Activated naive CD4-positive, alpha-beta T cell treated with anti-CD3 and anti-CD28 coated beads, Interleukin-2, amount 50 U/mL, for 16 hours (primary cell): ENCODE measurements at regions not wholly inside any gene's neighbourhood (a gene's known extent, or its start where the extent isn't known, plus 50 kb on each side); places are given as distances from the start of the nearest gene placed in this dataset.

Experiments
- DNase-seq: peaks from one replicate; pipeline ENCODE4 v3.0.0-alpha.2; 2020

DNA sequence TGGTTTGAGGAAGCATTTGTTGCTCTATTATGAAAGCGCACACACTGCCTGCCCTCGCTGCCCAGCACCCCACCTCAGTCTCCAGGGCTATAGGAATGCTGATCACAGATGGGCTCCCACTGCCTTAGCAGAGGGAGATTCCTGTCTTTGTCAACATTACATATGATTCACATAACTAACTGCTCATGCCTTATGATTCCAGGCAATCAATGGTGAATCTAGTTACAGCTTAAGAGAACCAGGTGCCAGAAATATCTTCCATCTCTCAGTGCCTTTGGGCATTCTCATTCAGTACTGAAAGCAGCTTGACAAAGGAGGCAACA is 458.9 kb upstream of the C9orf72 start:
- no peak for DNase-seq

DNA sequence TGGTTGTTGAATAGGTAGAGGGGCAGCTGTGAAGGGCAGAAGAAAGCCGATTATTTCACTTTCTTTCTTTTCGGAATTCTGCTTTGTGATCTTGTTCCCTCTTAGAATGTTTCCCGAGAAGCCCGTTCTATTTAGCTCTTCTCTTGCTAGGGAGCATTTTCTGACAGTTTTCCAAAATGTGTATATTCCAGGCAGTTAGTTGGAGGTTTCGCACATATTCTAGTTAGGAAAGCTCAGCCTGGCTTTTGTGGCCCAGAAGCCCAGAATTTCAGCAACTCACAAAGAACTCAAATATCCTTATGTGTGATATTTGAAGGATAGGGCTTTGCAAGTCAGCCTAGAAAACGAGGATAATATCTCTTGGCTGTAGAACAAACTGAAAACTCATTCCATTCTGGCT is 461.0 kb upstream of the C9orf72 start:
- DNase-seq, result no peak

DNA sequence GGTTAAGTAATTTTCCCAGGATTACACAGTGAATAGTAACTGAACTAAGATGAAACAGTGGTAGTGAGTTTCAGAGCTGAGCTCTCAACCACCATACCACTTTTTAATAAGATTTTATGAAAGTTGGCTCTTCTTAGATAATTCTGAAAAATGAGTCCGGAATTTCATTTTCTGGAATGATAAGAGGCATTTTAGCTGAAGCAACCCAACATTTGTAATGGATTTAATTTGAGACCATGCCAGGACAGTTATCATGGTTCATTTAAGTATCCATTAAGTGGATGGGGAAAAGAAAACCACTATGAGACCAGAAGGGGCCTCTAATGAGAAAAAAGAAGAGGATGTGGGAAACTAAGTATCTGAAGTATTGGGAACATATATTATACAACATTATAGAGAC is 464.7 kb upstream of the C9orf72 start:
- DNase-seq, result no peak

DNA sequence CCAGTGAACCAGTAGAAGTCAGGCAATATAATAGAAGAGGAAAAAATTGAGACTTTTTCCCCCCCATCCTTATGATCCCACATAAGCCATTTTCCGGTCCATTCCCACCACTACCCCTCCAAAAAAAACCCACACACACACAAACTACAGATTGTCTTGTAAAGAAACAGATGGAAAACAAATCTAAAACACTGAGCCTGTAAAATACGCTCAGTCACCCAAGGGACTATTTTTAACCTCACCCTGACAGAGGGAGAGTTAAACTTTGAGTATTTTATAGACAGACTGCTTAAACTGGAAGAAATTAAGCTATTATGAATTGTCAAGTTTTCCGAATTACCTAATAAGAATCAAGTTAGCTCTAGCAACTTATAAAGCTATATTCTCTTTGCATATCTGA is 471.8 kb upstream of the C9orf72 start:
- no peak for DNase-seq

DNA sequence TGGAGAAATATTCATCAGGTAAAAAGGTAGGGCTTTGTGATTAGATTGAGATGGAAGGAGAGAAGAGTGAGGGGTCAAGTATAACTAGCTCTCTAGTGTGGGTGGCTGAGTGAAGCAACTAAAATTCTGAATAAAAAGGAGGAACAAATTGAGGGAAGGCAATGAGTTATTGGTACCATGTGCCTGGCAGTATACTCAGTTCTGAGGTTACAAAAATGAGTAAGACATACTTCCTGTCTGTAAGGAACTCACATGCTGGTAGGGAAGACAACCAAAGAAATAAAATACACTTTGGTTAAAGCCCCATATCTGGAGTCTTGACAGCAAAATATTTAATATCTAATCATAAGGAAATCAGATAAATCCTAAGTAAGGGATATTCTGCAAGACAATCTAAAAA is 476.8 kb upstream of the C9orf72 start:
- no peak for DNase-seq

DNA sequence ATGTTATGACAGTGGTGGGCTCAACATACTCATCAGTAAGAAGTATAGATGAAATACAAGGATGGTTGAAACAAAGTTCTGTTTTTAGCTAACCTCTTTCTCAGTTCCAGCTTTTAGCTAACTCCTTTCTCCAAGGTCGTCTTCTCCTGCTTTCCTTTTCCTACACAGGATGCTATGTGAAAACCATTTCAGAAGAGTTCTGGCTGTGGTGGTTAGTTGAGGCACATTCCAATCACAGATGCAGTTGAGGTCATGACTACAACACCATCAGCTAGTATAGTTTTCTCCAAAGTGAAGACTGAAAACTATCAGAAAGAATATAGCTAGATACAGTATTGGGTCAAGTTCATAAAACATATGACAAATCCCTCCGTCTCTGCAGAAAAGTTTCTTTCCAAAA is 477.7 kb upstream of the C9orf72 start:
- DNase-seq, result no peak

DNA sequence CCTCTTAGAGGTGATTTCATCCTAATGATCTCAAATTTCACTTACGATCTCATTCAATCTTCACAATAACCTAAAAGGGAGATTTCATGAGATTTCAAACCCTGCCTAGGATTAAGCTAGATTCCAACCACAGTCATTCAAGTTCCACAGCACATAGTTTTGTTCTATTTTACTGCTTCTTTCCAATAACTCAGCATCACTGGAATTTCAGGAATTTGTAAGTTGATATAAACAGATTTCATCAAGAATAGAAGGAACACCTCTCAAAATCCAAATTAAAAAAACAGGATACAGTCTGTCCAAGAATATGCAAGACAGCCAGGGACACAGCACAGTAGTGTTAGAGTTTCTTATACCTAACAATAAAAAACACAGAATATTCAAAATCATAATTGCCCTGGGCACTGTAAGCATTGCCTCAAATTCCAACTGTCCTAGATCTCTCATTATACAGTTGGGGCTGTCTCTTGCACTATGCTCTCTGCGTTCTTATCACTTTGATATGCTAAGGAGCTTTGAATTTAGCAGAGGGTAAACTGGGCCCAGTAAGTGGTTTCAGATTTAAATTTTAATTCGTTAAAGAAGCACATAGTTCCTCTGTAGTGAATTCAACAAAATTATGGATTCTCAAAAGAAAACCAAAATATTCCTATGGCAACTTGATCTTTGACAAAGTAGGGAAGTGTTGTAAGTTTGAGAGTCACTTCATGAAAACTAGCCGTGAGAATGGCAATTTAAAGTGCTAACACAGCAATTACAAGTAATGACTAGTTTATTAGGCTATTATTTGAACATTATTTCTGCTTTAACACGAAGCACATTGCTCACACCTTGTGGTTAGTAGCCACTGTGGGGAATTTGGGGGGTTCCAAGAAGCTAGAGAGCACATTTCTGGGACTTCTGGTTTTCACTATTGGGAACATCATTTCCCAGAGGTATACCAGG is 478.6 kb upstream of the C9orf72 start:
- DNase-seq, result no peak

DNA sequence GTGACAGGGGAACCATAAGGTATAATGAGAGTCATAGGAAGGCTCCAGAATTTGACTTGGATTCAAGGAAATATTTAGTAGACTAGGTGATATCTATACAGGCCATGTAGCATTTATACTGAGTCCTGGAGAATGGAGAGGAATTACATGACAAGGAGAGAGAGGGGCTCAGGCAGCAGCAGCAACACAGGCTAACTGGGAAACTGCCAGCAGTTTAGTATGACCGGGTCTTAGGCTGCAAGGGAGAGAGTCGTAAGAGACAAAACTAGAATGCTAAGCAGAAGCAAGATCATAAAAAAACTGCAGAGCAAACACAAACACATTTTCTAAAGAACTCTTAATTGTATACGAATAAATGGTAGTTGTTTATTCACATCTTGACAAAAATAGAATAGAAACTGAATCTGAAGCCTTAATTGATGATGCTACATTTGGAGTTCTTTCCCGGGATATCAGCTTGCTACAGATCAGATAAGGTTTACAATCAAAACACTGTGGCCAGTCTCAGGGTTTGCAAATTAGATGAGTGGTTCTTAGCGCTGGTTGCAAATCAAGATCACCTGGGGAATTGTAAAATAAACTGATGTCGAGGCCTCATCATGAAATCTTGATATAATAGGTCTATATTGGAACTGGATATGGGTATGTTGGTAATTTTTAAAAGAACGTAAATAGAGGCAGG is 480.0 kb upstream of the C9orf72 start:
- DNase-seq, result no peak

DNA sequence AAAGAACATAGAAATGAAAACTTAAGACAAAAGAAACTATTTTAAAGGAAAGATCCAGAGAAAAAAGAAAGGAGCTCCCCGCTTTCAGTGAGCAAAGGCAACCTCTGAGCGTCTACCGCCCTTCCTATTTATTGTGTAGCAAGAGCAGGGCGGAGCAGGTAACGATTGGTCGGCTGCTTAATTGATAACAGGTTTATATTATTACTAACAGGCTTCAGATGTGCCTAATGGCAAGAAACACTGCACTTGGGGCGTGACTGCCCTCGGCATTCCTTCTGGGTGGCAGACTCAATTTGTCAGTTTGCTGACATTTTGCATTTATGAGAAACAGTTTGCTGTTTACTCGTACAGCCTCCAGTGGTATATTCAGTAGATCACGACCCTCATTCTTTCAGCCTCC is 482.7 kb upstream of the C9orf72 start:
- no peak for DNase-seq

DNA sequence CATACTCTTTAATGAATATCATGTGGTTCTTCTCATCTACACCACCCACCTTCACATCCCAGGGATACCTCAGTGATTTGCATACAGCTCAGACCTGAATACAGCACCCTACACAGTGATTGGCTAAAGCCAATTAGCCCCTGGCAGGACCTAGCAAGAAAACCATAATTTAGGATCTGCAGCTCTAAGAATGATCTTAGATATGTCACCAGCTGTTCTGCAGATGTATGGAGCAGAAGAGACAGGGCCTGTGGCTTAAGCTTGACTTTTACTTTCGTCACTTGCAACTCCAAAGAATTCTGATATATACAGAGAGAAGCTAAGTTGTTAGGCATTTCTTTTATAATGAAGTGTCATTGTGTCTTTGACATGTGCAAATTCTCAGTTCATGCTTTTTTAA is 483.2 kb upstream of the C9orf72 start:
- DNase-seq, result no peak

DNA sequence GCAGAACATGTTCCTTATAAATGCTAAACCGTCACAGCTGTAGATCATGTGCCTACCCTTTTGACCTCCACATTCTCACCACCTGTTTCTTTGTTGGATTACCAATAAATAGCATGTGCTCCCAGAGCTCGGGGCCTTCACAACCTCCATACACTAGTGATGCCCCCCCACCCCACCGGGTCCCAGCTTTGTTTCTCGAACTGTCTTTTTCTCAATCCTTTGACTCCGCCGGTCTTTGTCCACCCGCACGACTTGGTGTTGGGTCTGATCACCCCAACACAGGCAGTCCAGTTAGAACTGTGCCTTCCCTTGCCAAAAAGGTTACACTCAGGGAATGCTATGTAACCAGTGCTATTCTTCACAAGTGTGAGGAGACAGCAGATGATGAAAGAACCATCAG is 485.9 kb upstream of the C9orf72 start:
- DNase-seq, result no peak

DNA sequence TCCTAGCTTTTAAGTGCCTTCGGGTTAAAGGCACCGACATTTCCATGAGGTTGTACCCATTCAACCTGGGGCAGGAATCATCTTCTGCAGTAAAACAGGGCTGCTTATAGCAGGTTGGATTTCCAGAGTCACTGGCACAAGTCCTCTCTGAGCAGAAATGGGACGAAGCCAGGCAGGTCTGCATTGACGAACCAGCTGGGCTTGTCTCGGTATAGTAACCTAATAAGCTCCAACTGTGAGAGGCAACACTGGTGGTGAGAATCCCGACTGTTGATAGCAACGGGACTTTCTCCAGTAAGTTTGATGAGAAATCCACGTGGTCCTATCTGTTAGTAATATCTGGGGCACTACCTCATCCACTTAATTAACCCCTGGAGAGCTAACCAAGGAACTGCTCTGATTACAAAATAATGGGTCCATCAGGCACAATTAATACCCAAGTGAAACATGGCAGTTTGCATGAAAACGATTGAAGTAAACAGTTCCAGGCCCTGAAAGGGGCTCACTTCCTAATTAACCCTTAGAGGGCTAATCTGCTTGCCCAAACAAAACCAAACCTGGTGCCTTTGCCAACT is 491.0 kb upstream of the C9orf72 start:
- no peak for DNase-seq

DNA sequence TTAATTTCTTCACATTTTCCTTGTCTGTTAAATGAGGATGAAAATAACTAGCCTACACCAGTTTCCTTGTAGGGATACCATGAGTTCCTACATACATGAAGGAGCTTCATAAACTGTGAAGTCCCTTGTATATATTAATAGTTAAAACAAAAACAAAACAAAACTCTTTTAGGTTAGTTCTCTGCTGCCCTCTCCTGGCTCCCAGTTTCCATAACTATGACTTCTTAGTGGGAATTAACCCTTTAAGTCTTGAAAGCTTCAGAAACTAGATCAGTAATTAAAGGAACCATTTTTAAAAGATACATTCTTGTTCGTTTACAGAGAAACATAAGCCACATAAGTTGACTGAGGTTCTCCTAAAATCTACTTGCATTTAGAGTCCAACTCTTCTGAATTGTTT is 500.0 kb upstream of the C9orf72 start:
- DNase-seq, result no peak

DNA sequence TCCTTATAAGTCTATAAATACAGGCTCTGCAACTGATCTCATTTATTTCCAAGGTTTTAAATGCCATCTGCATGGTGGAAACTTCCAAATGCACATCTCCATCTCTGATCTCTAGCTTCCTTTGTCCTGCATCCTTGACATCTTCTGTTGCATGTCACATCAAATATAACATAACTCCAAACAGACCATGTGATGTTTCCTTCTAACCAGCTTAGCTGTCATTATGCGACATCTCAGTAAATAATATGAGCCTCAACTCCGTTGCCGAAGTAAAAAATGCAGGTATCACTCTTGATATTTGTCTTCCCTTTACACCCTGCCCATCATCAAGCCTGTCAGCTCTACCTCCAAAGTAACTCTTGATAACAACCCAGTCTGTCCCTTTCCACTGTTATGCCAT is 506.4 kb upstream of the C9orf72 start:
- no peak for DNase-seq

DNA sequence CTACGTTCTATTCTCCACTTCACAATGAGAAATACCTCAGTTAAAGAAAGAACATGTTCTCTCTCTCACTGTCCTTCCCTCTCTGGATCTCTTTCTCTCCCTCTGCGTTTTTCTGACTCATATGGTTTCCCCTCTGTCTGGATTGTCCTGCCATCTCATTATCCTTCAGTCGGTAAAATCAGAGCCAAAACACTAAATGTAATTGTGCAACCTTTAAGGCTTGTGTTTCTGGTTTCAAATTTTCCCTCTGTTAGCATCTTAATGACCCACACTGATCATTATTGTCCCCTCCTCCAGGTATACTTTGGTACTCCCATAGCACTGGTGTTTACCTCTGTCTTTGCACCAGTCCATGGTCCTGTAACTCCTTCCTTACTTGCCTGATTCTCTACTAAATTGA is 509.4 kb upstream of the C9orf72 start:
- no peak for DNase-seq

DNA sequence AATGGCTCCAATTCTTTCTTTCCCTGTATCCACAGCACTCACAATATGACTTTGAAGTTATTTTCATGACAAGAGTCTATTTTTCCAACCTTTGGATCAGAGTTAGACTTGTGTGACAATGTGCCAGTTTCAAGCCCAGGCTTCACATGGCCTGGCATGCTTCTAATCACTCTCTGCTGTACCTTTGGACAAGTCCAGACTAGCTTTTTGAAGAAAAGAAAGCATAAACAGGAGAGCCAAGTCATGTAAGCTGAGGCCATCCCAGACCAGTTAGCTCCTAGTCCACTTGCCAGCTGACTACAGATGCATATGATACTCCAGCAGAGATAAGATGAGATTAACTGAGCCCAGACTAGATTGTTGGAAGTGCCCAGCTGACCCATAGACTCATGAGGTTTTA is 513.6 kb upstream of the C9orf72 start:
- DNase-seq, result no peak

DNA sequence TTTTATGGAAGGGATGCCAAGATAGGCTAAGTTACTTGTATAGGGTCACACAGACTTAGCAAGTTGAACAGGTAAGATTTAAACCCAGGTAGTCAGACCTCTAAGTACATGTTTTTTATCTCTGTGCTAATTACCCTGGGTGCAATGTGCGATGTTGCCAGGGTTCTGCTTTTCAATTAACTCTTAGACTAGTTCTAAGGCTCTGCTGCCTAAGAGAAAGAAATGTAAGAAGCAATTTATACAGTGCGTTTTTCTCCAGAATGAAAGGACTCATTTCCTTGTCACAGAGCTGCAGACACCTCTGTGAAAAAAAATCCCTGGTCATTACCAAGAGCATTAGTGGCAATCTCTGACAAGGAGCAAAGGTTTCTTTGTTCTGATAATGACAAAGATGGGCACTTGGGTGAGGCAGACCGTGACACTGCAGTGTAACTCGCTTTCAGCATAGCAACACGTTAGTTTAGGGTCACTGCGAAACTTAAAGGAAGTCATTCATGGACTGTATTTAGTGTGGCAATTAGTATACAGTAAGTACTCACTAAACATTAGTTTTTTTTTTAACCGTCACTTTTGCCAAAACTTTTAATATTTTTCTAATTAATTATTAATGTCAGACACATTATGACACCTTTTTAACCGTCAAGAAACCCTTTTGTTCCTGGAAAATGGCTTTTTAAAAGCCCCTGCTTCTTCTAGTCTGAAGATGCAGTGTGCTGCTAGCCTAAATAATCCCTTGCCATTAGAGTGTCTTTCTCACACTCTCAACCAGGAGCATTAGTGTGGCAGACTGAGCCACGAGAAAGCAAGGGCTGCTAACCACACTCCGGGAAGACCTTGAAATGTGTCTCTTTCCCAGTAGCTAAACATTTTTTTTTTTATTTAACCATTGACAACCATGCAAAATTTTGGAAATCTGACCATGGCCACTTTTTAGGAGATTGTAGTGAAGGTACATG is 520.0 kb upstream of the C9orf72 start:
- DNase-seq, result no peak

DNA sequence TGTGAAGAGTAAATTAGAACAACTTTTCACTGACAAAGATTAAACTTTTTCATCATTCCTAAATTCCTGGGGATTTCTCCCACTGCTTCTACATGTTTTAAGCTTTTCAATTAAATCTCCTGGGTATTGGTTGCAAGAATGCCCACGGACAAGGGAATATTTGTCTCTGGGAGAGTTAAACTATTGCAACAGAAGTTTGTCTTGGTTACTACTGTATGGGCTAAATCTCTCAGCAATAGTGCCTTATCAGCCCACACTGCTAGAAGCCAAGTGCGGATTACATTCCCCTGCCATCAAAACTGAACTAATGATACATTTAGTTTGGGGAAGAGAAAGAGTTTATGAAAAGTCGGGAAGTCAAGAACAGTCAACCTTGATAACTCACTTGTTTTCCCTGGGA is 528.2 kb upstream of the C9orf72 start:
- no peak for DNase-seq

DNA sequence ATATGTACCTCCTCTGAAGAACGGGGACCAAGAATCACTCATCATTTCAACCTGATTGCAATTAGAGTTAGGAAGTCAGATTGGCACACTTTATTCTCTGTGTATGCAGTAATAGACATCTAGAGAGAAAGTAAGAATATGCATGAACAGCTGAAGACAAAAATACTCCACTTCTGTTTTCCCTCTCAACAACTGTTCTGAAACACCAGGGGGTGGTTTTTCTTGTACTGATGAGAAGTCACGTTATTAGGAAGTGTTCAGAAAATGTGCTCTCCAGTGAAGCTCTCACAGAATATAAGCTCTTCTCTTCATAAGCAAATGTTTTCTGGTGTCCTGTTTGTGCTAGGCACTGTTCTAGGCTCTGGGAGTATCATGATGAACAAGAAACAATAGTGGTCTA is 531.7 kb upstream of the C9orf72 start:
- no peak for DNase-seq

DNA sequence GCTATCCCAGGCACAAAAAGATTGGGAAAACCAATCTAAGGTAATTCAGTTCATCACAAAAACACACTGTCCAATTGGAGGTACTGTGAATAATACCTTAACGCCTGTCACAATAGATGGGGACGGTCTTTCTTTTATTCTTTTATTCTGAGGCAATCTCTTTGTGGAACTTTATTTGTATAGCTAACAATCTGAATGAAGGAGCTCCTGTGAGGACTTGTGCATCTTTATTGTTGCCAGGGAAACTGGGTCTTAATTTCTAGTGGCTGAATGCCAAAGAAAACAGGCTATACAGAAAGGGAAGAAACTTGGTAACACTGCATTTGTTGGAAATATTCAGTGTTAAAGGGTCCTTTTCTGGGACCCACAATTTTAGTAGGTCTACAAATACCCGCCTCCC is 546.9 kb upstream of the C9orf72 start:
- no peak for DNase-seq

DNA sequence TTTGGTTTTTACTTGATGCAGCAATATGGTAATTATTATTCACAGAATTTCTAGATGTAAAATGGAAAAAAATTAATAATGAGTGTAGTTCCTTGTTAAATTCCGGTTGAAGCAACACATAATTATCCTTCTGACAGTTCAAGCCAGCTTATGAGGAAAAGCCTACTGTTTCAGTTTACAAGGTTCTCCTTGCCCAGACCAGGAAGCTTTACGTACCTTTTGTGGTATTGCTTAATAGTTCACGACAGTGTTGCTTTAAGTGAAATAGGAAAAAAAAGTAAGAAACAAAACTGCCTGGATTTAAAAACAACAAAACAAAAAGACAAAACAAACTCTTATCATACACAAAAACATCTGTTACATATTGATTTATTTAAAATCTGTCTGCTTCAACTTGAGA is 547.3 kb upstream of the C9orf72 start:
- DNase-seq, result no peak

DNA sequence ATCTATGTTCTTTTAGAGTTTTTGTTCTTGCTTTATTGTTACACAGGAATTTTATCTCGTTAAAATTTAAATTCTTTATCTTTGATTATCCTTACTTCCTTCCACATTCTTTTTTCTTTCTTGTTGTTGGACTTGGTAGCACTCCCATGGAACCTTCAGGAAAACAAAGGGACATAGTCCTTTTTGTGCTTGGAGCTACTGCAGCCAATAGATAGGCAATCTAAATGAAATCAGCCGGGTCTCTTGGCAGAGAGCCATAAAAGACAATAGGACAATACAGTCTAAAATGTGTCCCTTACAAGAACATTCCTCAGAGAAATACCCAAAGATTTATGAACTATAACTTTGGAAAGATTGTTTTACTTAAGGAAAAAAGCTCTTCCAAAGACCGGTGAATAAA is 548.1 kb upstream of the C9orf72 start:
- no peak for DNase-seq

DNA sequence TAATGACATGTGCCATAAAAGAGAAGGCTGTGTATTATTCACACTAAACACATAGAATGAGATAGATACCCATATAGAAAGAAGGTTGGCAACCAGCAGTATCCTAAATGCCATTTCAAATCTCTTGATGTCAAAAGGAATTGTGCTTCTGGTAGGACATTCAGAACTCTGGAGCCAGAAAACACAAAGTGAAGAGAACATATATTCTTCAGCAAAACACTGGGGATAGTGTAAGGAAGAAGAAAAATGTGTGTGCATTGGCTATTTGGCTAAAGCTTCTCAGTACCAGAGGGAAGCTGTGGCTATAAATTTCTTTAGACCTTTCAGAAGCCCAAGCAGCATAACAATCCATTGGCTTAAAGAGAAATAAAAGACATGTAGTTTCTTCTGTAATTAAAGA is 551.6 kb upstream of the C9orf72 start:
- no peak for DNase-seq
